UCSD-AML1 (cell line): ENCODE measurements at regions not wholly inside any gene's neighbourhood (a gene's known extent, or its start where the extent isn't known, plus 50 kb on each side); places are given as distances from the start of the nearest gene placed in this dataset.
"Not testable (repeated sequence)": the region's sequence is repeated elsewhere in the genome, so short reads cannot be mapped to it uniquely, and the experiment has no call there.

Experiments used
- DNase-seq: peaks from one replicate; lab custom pipeline; 2025; ENCODE audit not compliant: unreplicated experiment; lab: John Stamatoyannopoulos, UW

DNA sequence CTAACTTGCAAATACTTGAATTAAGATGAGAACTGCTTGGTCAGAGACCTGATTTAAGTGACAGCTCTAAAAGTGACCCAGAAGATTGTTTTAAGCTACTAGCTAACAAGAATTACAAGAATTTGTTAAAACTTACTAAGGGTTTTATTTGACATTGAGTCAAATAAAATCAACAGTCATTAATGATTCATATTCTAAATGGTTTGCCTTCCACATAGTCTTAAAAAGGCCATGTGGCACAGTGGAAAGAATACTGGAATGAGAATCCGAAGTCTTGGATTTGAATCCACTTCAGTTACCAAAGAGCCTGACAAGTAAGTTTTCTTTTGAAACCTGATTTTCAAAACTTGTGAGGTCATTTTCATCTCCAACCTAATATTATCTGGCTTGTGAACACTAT lies 489.3 kb downstream of the ADCYAP1 start:
- DNase-seq, result no peak

DNA sequence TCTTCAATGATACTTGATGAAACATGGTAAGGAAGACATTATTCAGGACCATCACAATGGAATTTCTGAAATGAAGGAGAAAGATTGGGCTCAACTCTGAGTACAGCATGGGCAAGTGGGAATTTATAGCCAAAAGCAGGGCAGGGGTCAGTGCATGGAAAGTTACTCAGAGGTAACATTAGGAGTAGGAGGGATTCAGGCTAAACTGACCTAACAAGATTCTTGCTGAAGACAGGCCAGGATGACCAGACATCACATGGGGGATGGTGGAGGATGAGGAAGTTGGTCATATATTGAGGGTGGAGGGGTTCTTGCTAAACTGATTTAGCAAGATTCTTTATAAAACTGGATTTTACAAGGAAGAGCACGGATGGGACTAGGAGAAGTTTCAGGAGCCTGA lies 489.8 kb downstream of the ADCYAP1 start:
- DNase-seq, result no peak

DNA sequence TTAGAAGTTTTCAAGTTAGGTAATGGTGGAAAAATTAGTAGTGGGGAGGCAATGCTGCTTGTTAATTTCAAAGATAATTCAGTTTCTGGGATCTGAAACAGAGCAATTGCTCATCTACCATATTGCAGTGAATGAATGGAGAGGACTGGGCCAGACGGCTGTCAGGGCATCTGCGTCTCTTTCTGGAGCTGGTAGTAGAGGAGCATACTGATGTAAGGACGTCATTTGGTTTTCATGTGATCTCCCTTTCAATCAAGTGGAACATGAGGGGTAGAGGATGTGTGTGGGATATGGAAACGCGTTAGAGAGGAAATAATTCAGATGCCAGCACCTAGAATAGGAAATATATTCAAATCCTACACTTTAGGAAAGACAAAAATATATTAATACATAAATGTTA lies 490.3 kb downstream of the ADCYAP1 start:
- DNase-seq, result no peak

DNA sequence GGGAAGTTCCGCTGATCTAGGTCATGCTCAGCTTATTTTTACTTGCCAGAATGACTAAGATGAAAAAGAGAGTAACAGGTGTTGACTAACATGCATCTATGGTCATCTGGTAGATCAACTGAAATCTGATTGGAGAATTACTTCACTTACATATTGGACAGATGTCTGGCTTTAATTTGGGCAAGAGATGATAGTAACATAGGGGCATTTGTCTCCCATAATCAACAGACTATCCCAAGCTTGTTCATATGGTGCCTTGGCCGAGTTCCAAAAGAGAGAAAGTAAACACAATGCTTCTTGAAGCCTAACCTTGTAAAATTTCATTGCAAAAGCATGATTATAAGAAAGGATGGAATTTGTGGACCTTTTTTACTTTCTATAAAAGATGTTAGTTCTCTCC lies 503.7 kb downstream of the ADCYAP1 start:
- DNase-seq, result no peak

DNA sequence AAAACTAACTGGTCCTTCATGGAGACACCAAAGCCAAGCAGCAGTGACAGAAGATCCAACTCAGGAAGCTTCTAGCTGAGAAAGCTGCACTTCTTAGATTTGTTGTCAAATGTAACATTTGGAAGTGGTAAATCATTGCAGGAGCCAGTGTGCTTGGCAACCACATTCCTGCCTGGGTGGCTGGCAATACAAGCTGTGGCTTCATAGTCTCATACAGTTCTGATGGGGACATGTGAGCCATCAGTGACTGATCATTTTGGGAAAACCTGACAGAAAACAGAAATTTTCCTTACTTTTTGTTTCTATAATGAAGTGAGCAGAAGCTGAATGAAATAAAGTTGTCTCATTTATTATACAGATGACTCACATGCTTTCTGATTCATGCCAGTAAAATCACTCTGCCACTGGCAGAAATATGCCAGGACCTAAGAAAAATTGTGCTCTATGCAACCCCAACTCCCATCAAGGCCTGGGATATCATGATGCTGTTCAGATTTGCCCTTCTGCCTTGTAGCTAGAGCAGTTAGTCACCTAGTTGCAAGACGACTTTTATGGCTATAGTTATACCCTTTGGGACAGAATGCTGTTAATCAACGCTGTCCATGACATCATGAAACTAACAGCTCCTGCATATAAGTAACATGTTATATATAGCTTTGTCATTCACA lies 508.1 kb downstream of the ADCYAP1 start:
- DNase-seq, result no peak

DNA sequence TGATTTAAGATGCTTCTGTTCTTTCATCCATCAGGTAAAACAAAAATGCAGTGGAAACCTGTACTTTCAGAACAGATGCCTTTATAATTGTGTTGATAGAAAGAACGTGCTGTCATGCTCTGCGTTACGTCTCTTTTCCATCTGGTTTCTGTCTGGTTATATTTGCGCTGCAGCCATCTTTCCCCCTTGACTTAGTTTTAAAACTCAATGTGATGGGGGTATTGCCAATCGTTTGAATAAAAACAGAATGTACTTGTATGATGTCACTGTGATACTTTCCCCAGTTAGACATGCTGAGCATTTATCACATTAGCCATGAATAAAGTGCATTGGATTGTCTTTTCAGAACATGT lies 508.6 kb downstream of the ADCYAP1 start:
- DNase-seq, result no peak

DNA sequence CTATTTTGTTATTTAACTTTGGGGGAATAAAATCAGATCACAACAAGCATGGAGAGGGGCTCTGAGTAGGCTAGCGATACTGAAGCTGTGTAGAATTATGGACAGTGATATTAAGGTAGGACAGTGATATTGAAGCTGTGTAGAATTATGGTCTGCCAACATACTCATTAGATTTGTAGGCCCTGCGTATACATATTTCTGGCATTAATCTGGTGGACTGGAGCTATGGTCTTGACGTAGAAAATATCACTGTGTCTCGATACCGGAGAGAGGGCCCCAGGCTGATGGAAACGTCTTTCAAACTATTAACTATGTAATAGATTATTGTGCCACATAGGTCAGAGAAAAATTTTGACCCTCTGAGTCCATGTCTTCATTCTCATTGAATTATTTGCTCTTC lies 511.4 kb downstream of the ADCYAP1 start:
- no peak for DNase-seq

DNA sequence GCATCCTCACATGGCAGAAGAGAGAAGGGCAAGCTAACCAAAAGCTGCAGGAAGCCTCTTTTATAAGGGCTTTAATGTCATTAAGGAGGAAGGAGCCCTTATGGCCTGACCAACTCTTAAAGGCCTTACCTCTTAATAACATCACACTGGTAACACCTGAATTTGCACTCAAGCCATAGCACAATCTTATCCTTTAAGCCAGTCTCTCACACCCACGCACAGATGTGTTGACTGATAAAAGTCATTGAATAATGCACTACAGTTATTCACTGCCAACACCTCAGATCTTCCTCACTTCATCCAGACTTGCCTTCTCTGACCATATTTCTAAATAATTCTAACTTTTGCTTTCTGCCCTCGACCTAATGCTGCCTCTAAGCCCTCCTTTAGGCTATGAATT lies 516.8 kb downstream of the ADCYAP1 start:
- DNase-seq, result no peak

DNA sequence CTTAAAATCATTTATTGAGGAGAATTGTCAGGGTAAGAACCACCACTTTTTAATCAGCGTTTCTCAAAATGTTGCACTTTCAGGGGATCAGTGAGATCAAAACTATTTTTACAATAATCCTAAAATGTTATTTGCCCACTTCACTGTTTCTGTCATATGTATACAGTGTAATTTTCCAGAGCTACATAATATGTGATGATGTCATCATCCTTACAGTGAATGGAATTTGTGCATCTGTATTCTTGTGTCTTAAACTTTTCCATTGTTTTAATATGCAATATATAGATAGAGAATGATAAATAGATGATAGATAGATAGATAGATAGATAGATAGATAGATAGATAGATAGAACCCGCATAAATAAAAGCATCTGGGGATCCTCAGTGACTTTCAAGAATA lies 518.0 kb downstream of the ADCYAP1 start:
- DNase-seq, result no peak

DNA sequence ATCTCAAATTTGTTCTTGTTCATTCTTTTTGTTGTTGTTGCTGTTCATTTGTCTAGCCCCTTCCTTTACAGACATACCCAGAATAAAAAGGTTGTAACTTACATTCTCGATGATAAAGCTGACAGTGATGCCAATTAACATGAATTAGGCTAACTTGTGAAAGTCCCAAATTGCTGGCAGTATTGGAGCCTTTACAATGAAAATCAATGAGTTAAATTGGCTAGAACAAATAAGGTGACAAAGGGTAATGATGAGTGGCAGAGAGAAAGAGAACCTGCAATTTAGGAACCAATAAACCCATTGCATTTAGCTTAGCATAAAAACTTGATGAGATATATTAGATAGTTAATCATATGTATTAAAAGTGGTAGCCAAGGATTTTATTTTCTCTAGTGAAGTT lies 521.0 kb downstream of the ADCYAP1 start:
- no peak for DNase-seq

DNA sequence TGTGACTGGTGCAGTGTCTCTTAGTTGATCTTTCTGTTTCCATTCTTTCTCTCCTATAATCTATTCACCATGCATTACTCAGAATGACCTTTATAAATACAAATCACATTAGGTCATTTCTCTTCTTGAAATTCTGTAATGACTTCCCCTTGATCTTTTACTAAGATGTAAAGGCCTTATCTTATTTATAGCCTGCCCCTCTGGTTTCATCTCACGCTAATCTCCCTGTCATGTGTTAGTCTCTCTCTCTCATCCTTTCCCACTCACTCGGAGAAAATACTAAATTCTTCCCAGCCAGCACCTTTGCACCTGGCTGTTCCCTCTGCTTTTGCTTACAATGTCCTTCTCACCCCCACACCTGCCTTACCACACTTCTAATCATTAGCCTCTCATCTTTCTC lies 530.8 kb downstream of the ADCYAP1 start:
- DNase-seq, result no peak

DNA sequence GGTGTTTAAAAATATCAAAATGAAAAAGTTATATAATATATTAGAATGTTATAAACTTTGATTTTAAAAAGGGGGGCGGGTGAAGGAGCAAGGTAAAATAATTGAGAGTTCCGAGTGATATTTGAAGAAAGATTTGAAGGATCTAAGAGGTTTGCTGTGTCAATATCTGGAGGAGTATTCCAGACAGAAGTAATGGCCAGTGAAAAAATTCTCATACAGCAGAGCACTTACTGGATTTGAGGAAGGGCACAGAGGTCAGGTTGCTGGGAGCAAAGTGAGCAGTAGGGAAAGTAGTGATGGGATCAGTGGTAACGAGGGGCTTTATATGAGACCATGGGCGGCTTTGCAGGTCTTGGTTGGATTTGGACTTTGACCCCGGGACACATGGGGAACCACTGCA lies 531.5 kb downstream of the ADCYAP1 start:
- no peak for DNase-seq

DNA sequence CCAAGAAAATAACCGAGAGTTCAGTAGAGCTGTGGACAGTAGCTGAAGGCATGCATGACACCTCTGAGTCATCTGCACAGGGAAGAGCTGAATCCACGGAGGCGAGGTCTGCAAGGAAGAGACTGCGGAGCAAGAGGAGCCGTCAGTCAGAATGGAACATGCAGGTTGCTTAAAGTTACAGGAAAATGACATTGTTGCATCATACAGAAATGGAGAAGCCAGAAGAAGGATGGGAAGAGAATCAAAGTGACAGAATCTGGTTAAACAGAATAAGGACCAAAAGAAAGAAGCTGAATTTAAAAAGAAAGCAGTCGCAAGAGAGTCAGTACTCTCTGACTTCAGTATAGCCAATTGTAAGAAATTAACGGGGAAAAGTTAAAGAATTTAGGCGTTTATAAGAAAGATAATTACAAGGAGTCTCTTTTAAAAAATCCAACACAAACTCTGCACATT lies 533.8 kb downstream of the ADCYAP1 start:
- no peak for DNase-seq

DNA sequence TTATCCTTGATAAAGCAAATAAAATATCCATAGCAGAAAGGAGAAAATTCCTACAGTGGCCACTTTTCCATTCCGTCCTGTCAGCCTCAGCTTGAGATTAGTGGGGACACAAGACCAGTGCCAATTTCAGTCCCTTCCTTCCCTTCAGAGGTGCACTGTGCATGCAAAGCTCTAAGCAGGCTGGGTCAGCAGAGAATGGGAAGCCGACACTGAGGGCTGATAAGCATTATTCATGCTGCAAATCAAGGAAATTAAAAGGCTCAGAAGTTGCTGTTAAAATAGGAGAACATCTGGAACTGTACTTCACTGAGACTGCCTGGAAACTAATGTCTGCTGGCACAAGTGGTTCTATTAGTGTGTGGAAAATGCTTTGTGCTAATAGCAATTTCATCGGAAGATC lies 534.3 kb downstream of the ADCYAP1 start:
- no peak for DNase-seq

DNA sequence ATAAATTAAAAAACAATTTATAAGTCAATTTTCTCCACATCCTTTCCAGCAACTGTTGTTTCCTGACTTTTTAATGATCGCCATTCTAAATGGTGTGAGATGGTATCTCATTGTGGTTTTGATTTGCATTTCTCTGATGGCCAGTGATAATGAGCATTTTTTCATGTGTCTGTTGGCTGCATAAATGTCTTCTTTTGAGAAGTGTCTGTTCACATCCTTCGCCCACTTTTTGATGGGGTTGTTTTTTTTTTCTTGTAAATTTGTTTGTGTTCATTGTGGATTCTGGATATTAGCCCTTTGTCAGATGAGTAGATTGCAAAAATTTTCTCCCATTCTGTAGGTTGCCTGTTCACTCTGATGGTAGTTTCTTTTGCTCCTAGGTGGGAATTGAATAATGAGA lies 539.4 kb downstream of the ADCYAP1 start:
- DNase-seq, result not testable (repeated sequence)

DNA sequence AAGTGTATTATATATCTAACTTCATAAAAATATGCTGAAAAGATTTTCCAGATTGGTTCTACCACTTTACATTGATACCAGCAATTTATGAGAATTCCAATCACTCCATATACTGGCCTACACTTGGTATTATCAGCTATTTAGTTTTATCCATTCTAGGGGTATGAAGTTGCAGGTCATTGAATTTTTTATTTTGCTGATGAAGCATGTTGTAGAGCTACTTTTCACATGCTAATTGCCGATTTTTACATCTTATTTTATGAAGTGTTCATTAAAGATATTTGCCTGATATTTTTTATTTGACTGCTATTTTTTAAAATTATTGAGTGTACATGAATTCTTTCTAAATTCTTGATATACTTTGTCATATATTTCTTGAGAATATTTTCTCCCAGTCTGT lies 542.1 kb downstream of the ADCYAP1 start:
- DNase-seq, result no peak

DNA sequence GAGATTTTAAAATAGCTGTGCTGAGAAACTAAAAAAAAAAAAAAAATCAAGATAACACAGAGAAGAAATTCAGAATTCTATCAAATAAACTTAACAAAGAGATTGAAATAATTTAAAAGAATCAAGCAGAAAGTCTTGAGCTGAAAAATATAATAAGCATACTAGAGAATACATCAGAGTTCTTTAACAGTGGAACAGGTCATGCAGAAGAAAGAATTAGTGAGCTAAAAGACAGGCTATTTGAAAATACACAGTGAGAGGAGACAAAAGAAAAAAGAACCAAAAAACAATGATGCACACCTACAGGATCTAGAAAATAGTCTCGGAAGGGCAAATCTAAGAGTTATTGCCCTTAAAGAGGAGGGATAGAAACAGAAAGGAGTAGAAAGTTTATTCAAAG lies 548.1 kb downstream of the ADCYAP1 start:
- no peak for DNase-seq

DNA sequence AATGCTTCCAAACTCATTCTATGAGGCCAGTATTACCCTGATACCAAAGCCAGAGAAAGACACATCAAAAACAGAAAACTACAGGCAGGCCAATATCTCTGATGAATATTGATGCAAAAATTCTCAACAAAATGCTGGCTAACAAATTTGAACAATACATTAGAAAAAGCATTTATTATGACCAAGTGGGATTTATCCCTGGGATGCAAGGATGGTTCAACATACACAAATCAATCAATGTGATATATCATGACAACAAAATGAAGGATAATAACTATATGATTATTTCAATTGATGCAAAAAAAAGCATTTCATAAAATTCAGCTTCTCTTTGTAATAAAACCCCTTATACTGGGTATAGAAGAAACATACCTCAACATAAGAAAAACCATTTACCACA lies 550.9 kb downstream of the ADCYAP1 start:
- no peak for DNase-seq

DNA sequence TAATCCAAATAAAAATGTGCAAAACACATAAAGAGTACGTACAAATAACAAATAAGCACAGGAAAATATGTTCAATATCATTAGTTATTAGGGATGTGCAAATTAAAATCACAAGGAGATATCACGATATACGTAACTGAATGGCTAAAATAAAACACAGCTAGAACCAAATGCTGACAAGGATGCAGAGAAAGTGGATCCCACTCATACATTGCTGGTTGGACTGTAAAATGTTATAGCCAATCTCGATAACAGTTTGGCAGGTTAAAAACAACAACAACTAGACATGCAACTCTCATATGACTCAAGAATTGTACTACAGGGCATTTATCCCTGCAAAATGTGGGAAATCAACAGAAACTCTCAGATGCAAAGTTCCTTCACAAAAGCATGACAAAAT lies 553.9 kb downstream of the ADCYAP1 start:
- no peak for DNase-seq

DNA sequence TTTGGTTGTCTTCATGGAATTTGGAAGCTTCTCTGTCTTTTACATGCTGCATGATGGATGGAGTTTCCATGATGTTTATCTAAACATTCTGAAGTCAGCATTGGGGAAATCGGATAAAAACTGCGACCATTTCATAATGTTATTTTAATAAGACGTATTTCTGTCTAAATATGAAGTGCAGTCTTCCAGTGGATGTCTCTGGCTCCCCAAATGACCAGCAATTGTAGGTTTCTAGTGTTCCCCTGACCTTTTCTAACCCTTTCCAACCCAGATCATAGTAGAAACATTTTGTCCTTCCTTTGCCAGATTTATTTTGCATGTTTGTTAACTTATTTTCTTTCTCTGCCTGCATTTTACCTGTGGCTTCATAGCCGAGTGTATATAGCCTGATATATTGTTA lies 559.3 kb downstream of the ADCYAP1 start:
- no peak for DNase-seq

DNA sequence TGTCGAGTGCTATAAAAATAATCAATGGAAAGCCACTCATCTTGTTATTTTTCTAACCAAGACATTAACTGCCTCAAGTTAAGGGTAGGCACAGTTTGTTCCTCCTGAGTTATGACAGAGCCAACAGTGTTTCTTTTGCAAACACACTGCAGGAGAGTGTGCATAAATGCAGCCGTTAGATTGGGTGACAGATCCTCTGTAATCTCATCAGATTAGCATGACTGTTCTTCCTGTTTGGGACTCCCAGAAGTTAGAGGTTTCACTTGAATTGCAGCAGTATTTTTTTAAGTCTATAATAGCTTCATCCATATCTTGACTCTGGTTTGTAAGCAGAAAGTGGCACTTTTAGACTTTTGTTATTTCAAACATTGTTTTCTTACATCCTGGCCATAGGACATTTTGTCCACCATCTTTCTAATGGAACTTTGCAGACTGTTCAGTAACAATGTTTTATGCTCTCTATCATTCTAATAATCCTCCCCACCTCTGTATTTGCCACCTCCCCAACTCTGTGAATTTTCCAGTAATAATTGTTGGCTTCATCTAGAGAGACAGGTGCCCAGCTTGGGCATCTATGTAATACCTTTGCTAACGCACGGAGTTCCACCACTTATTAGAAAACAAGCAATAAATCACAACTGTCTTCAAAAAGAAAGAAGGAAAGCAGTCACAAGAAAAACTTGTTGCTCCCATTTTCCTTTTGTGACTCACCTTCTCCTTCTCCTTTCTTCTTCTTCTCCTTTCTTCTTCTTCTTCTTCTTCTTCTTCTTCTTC lies 560.0 kb downstream of the ADCYAP1 start:
- DNase-seq, result no peak

DNA sequence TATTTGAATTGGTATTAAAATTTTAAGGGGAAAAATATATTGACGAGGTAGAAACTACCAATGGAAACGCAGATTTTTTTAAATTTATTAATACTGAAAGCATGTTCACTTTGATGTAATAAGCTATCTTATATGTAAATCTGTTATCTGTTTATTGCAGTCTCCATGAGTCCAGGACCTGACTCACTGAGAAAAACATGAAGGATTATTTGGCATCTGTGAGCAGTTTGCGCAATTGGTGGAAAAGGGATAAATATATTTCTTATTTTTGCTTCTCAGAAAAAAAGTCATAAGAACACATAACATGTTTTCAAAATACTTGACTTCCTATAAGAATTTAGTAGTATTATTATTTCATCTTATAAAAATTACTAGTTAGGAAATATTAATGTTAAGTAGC lies 561.4 kb downstream of the ADCYAP1 start:
- DNase-seq, result no peak

DNA sequence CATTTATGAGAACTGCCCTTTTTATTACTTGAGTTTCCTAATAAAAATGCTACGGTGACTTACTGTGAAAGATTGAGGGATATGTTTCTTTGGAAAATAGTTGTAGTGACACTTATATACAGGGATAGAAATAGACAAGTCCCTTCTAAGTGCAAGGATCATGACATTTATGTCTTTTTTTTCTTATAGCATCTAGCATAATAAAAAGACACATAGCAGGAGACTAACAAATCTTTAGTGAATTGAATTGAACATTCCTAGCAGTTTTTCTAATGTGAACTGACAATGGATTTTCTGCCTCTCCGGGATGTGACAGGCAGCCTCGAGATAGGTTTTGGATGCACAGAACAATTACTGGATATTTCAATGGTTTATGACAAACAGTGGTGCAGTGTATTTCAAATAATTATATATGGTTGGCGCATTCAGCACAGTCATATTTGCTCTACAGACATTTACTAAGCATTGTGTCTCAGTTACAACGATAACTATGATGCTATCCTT lies 562.8 kb downstream of the ADCYAP1 start:
- no peak for DNase-seq
